Hepatocyte (in vitro differentiated cells): ENCODE measurements at regions not wholly inside any gene's neighbourhood (a gene's known extent, or its start where the extent isn't known, plus 50 kb on each side); places are given as distances from the start of the nearest gene placed in this dataset.

ENCODE experiments used
- DNase-seq: peaks from one replicate; pipeline ENCODE4 v3.0.0-alpha.2; 2016; ENCODE audit warnings: low spot score
- H2AFZ ChIP-seq: fragments of 200-600 bp; sonication (generic); 2 replicates; pipeline ENCODE4 v1.6.0; 2016; ENCODE audit warnings: antibody characterized with exemption, mild to moderate bottlenecking
- H3K27ac ChIP-seq: fragments of 200-600 bp; sonication (generic); 2 replicates; pipeline ENCODE4 v1.5.1; 2016; ENCODE audit warnings: mild to moderate bottlenecking
- H3K27me3 ChIP-seq: fragments of 200-600 bp; sonication (generic); 2 replicates; pipeline ENCODE4 v1.6.1; 2016
- H3K36me3 ChIP-seq: fragments of 200-600 bp; sonication (generic); replicated peaks from 2 replicates; pipeline ENCODE4 v1.5.1; 2016; ENCODE audit warnings: low read depth; ENCODE audit not compliant: insufficient read depth
- H3K4me1 ChIP-seq: fragments of 200-600 bp; sonication (generic); 2 replicates; pipeline ENCODE4 v1.5.1; 2016; ENCODE audit warnings: mild to moderate bottlenecking, moderate library complexity; ENCODE audit not compliant: insufficient read depth
- H3K4me2 ChIP-seq: fragments of 200-600 bp; sonication (generic); 2 replicates; pipeline ENCODE4 v1.6.0; 2016
- H3K4me3 ChIP-seq: fragments of 200-600 bp; sonication (generic); 2 replicates; pipeline ENCODE4 v1.5.1; 2016; ENCODE audit warnings: mild to moderate bottlenecking
- H3K79me2 ChIP-seq: fragments of 200-600 bp; sonication (generic); 2 replicates; pipeline ENCODE4 v1.6.0; 2017; ENCODE audit warnings: mild to moderate bottlenecking
- H3K9me2 ChIP-seq: fragments of 200-600 bp; sonication (generic); replicated peaks from 2 replicates; pipeline ENCODE4 v1.6.0; 2017; ENCODE audit warnings: mild to moderate bottlenecking; ENCODE audit not compliant: insufficient read depth
- H3K9me3 ChIP-seq: fragments of 200-600 bp; sonication (generic); 2 replicates; pipeline ENCODE4 v1.5.1; 2016; ENCODE audit warnings: low read depth, mild to moderate bottlenecking
- H4K20me1 ChIP-seq: fragments of 200-600 bp; sonication (generic); 2 replicates; pipeline ENCODE4 v1.6.0; 2016; ENCODE audit warnings: mild to moderate bottlenecking; ENCODE audit not compliant: insufficient read depth, poor library complexity, severe bottlenecking
- EZH2 ChIP-seq: fragments of 200-600 bp; sonication (generic); IDR thresholded peaks from 2 replicates; pipeline ENCODE4 v1.6.1; 2016; ENCODE audit warnings: antibody characterized with exemption, mild to moderate bottlenecking, borderline replicate concordance
- EZH2phosphoT487 ChIP-seq: fragments of 200-600 bp; sonication (generic); IDR thresholded peaks from one replicate; pipeline ENCODE4 v1.6.1; 2018; ENCODE audit warnings: antibody characterized with exemption, mild to moderate bottlenecking, low read depth, moderate library complexity; ENCODE audit not compliant: unreplicated experiment, severe bottlenecking
- WGBS: methylation state at CpG from one replicate; pipeline ENCODE4 v1.1.6; 2016; ENCODE audit warnings: low lambda C conversion rate; ENCODE audit errors: missing lambda C conversion rate; 5-methylcytosine and 5-hydroxymethylcytosine counted together
- TF ChIP-seq, protein P1 (sequence below): fragments of 200-600 bp; sonication (generic); IDR thresholded peaks from 2 replicates; pipeline ENCODE4 v1.5.1; 2016; ENCODE audit warnings: antibody characterized with exemption, mild to moderate bottlenecking; ENCODE audit not compliant: poor library complexity

DNA sequence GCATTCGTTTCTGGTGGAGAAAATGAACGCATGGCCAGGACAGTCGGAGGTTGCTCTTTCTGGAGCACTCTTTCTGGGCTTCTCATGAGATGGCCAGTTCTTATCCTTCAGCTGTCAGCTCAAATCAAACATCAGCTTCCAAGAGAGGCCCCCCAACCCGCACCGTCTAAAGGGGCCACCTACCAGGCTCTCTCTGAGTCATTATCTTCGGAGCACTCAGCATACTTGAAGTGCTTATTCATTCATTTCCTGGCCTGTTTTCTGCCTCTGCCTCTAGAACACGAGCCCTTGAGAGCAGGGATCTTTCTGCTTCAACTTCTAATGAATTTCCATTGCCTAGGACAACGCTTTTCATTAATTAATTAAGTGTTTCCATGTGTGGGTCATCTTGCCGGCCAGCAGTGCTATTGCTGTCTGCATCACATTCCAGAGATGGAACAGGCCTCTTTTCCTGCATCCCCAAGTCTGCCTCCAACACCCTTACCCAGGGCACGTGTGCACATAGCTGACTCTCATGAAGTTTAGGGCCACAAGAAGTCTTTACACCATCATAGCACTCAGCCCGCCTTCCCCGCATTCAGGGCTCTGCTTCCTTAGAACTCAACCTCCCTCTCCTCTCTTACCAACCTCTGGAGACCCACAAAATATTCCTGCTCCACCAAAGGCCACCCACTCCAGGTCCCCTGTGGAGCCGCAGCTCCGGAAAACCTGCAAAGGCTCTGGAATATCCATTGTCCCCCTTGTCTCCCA lies 52.1 kb upstream of the LAPTM5 start:
- H3K27ac ChIP-seq = peak overlapping the region; percentile 69
- H3K4me2 ChIP-seq = peak overlapping the region; percentile 50
- DNase-seq = peak; percentile 75
- TF ChIP-seq EZH2phosphoT487 (no peak), EZH2 (no peak)
- TF ChIP-seq, protein P1, sequence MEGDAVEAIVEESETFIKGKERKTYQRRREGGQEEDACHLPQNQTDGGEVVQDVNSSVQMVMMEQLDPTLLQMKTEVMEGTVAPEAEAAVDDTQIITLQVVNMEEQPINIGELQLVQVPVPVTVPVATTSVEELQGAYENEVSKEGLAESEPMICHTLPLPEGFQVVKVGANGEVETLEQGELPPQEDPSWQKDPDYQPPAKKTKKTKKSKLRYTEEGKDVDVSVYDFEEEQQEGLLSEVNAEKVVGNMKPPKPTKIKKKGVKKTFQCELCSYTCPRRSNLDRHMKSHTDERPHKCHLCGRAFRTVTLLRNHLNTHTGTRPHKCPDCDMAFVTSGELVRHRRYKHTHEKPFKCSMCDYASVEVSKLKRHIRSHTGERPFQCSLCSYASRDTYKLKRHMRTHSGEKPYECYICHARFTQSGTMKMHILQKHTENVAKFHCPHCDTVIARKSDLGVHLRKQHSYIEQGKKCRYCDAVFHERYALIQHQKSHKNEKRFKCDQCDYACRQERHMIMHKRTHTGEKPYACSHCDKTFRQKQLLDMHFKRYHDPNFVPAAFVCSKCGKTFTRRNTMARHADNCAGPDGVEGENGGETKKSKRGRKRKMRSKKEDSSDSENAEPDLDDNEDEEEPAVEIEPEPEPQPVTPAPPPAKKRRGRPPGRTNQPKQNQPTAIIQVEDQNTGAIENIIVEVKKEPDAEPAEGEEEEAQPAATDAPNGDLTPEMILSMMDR = no peak
- no peaks in the 10 kb centered on the region for H4K20me1 ChIP-seq
- H3K79me2 ChIP-seq = no peaks in the 10 kb centered on the region
- WGBS = 43% methylated on average over 14 of the region's 14 CpGs
- H3K36me3 ChIP-seq = no peaks in the 10 kb centered on the region
- H2AFZ ChIP-seq = no peak overlapping the region
- no peaks in the 10 kb centered on the region for H3K27me3 ChIP-seq
- no peaks in the 10 kb centered on the region for H3K9me2 ChIP-seq
- peaks cover 30% of the 10 kb centered on the region for H3K4me1 ChIP-seq
- H3K4me3 ChIP-seq = no peak overlapping the region
- H3K9me3 ChIP-seq = no peaks in the 10 kb centered on the region

DNA sequence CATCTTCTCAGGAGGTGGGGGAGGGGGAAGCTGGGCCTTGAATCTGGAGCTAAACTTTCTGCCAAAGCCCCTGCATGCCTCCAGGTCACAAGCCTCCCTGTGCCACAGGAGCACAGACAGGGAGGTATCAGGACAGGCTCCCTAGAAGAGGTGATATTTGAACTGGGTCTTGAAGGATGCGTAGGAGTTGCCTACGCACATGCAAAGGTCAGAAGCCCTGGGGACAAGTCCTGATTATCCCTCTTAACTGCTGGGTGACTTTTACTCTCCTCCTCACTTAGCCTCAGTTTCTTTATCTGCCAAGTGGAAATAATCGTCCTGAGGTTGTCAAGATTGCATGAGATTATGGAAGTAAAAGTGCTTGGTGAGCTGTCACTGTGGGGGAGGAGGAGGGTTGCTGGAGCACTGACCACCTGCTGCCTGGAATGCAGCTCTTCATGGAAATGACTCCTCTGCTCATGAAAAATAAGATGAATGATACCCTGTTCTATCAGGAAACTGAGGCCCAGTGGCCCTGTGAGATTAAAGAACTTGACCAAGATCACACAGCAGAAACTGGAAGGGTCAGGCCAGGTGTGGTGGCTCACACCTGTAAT lies 50.6 kb upstream of the LAPTM5 start:
- no peak overlapping the region for H3K4me2 ChIP-seq
- H3K4me3 ChIP-seq = no peak overlapping the region
- WGBS = 77% methylated on average over 3 of the region's 3 CpGs
- H3K27ac ChIP-seq = peak overlapping the region; percentile 69
- H3K9me3 ChIP-seq = no peaks in the 10 kb centered on the region
- no peak overlapping the region for H2AFZ ChIP-seq
- no peaks in the 10 kb centered on the region for H4K20me1 ChIP-seq
- H3K36me3 ChIP-seq = no peaks in the 10 kb centered on the region
- peaks cover 34% of the 10 kb centered on the region for H3K4me1 ChIP-seq
- DNase-seq = no peak
- no peaks in the 10 kb centered on the region for H3K27me3 ChIP-seq
- H3K79me2 ChIP-seq = no peaks in the 10 kb centered on the region
- TF ChIP-seq EZH2 = no peak
- TF ChIP-seq, protein P1 = no peak
- TF ChIP-seq EZH2phosphoT487 = no peak
- H3K9me2 ChIP-seq = no peaks in the 10 kb centered on the region

DNA sequence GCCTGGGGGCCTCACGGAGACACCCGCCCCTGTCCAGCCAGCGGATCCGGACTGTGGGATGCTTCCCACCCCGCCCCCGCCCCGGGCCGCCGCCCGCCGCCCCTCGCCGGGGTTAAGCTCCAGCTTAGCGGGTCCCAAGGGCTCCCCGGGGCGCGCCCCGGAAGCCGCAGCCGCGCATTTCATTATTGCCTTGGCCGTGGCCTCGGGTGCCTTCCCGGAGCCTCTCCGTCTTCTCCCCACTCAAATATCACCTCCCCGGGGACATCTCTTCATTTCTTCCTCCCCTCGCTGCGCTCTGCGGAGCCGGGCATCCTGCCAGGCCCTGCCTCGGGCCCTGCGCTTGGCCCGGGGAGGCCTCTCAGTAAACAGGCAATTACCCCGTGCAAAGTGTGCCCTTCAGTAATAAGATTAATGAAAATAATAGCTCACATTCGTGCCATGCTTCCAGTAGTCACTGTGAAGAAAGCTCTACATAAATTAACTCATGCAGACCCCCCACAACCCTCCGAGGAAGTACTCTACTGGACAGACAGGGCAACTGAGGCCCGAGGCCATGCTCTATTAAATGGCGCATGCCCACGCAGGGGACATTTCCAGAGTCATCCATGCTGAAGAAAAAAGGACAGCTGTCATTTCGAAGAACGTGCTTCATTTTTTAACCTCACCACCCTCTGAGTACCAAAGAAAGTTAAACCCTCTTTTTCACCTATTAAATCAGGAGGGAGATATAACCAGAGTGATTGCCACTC lies 49.9 kb upstream of the LAPTM5 start:
- no peaks in the 10 kb centered on the region for H4K20me1 ChIP-seq
- H2AFZ ChIP-seq = no peak overlapping the region
- no peak overlapping the region for H3K4me2 ChIP-seq
- no peaks in the 10 kb centered on the region for H3K9me2 ChIP-seq
- H3K79me2 ChIP-seq = no peaks in the 10 kb centered on the region
- H3K4me3 ChIP-seq = no peak overlapping the region
- H3K27me3 ChIP-seq = no peaks in the 10 kb centered on the region
- no peaks in the 10 kb centered on the region for H3K36me3 ChIP-seq
- no peaks in the 10 kb centered on the region for H3K9me3 ChIP-seq
- TF ChIP-seq, protein P1 = no peak
- TF ChIP-seq EZH2 (no peak), EZH2phosphoT487 (no peak)
- peaks cover 34% of the 10 kb centered on the region for H3K4me1 ChIP-seq
- DNase-seq = no peak
- H3K27ac ChIP-seq = peak overlapping the region; percentile 3
- WGBS = 68% methylated on average over 32 of the region's 41 CpGs
